ENCODE measurements at regions not wholly inside any gene's neighbourhood (a gene's known extent, or its start where the extent isn't known, plus 50 kb on each side); places are given as distances from the start of the nearest gene placed in this dataset.

- TF ChIP-seq CTCF (IDR thresholded peaks at IDR 0.05): no peak
- H3K27me3 ChIP-seq: peaks cover 0 to 6% of the 10 kb centered on the region in 2 donors
- H3K4me3 ChIP-seq: no peak overlapping the region
- no peak for DNase-seq (ENCODE audit: low spot score)
- peaks cover 0 to 26% of the 10 kb centered on the region in 2 donors for H3K4me1 ChIP-seq
- H3K9me3 ChIP-seq: no peaks in the 10 kb centered on the region
- no peak overlapping the region for H3K27ac ChIP-seq
- no peaks in the 10 kb centered on the region for H3K36me3 ChIP-seq
These were observed 159.3 kb downstream of the BRD1 start for GRCh38 chr22:49668402-49668801.

- no peak for TF ChIP-seq CTCF (IDR thresholded peaks at IDR 0.05)
- DNase-seq (ENCODE audit: low spot score): no peak
- peak overlapping the region in 1 of 2 donors; percentile 21 for H3K4me3 ChIP-seq
- H3K4me1 ChIP-seq: peaks cover 0 to 26% of the 10 kb centered on the region in 2 donors
- H3K36me3 ChIP-seq: no peaks in the 10 kb centered on the region
- peaks cover 0 to 6% of the 10 kb centered on the region in 2 donors for H3K27me3 ChIP-seq
- H3K9me3 ChIP-seq: no peaks in the 10 kb centered on the region
- H3K27ac ChIP-seq: peak overlapping the region; percentile 18 to 38
These were observed 160.4 kb downstream of the BRD1 start for GRCh38 chr22:49667236-49667635.

- peaks cover 0 to 23% of the 10 kb centered on the region in 2 donors for H3K4me1 ChIP-seq
- H3K27me3 ChIP-seq: no peaks in the 10 kb centered on the region
- no peaks in the 10 kb centered on the region for H3K36me3 ChIP-seq
- H3K4me3 ChIP-seq: no peak overlapping the region
- no peak for DNase-seq (ENCODE audit: low spot score)
- no peak for TF ChIP-seq CTCF (IDR thresholded peaks at IDR 0.05)
- peak overlapping the region; percentile 18 to 38 for H3K27ac ChIP-seq
- H3K9me3 ChIP-seq: no peaks in the 10 kb centered on the region
These were observed 161.4 kb downstream of the BRD1 start for GRCh38 chr22:49666146-49666809.

- H3K4me3 ChIP-seq: peak overlapping the region in 1 of 2 donors; percentile 9
- H3K27ac ChIP-seq: no peak overlapping the region
- H3K36me3 ChIP-seq: no peaks in the 10 kb centered on the region
- DNase-seq (ENCODE audit: low spot score): no peak
- no peaks in the 10 kb centered on the region for H3K9me3 ChIP-seq
- H3K27me3 ChIP-seq: no peaks in the 10 kb centered on the region
- H3K4me1 ChIP-seq: peaks cover 0 to 15% of the 10 kb centered on the region in 2 donors
- TF ChIP-seq CTCF (IDR thresholded peaks at IDR 0.05): no peak
These were observed 162.8 kb downstream of the BRD1 start for GRCh38 chr22:49664891-49665290.

GRCh38 chr22:49664371-49664881 lies 163.2 kb downstream of the BRD1 start:
- no peaks in the 10 kb centered on the region for H3K27me3 ChIP-seq
- DNase-seq (ENCODE audit: low spot score): no peak
- peaks cover 0 to 15% of the 10 kb centered on the region in 2 donors for H3K4me1 ChIP-seq
- H3K4me3 ChIP-seq: peak overlapping the region in 1 of 2 donors; percentile 9
- H3K27ac ChIP-seq: no peak overlapping the region
- no peak for TF ChIP-seq CTCF (IDR thresholded peaks at IDR 0.05)
- no peaks in the 10 kb centered on the region for H3K9me3 ChIP-seq
- no peaks in the 10 kb centered on the region for H3K36me3 ChIP-seq

All from right atrium auricular region (tissue), 2 donors.